HFF-Myc (cell line): ENCODE measurements at regions not wholly inside any gene's neighbourhood (a gene's known extent, or its start where the extent isn't known, plus 50 kb on each side); places are given as distances from the start of the nearest gene placed in this dataset.

Experiments
- DNase-seq: peaks from one replicate; pipeline ENCODE4 v3.0.0-alpha.2; 2011; ENCODE audit warnings: low read depth; ENCODE audit errors: extremely low read depth
- H3K4me3 ChIP-seq: replicated peaks from 2 replicates; pipeline ENCODE4 v1.5.1; 2011; ENCODE audit warnings: low read depth, mild to moderate bottlenecking, control low read depth, low read length
- CTCF ChIP-seq: IDR thresholded peaks from 2 replicates; pipeline ENCODE4 v1.5.1; 2012; ENCODE audit warnings: mild to moderate bottlenecking, low read depth, low read length, control low read depth; ENCODE audit errors: missing control alignments

- no peak overlapping the region for H3K4me3 ChIP-seq
- no peak for TF ChIP-seq CTCF
- no peak for DNase-seq
Observed at GRCh38 chr3:159513444-159513843, 475.2 kb upstream of the IL12A start.

- no peak for TF ChIP-seq CTCF
- DNase-seq, result no peak
- H3K4me3 ChIP-seq, result no peak overlapping the region
Observed at GRCh38 chr3:159513867-159514380, 474.7 kb upstream of the IL12A start.

- DNase-seq, result no peak
- TF ChIP-seq CTCF, result no peak
- H3K4me3 ChIP-seq, result no peak overlapping the region
Observed at GRCh38 chr3:159517105-159517504, 471.5 kb upstream of the IL12A start.

GRCh38 chr3:159520638-159521037, 468.0 kb upstream of the IL12A start:
- no peak overlapping the region for H3K4me3 ChIP-seq
- DNase-seq, result no peak
- no peak for TF ChIP-seq CTCF

- H3K4me3 ChIP-seq, result no peak overlapping the region
- no peak for TF ChIP-seq CTCF
- DNase-seq, result no peak
Observed at GRCh38 chr3:159522276-159522675, 466.4 kb upstream of the IL12A start.

- DNase-seq, result no peak
- H3K4me3 ChIP-seq, result no peak overlapping the region
- no peak for TF ChIP-seq CTCF
Observed at GRCh38 chr3:159528251-159528895, 460.3 kb upstream of the IL12A start.

GRCh38 chr3:159532577-159532976, 456.1 kb upstream of the IL12A start:
- no peak overlapping the region for H3K4me3 ChIP-seq
- no peak for DNase-seq
- no peak for TF ChIP-seq CTCF
